GM12878 (cell line): ENCODE measurements at regions not wholly inside any gene's neighbourhood (a gene's known extent, or its start where the extent isn't known, plus 50 kb on each side); places are given as distances from the start of the nearest gene placed in this dataset.

ENCODE experiments used
- ATAC-seq: fragments of 200-7000 bp; cut with Tn5 transposase; 3 replicates; pipeline ENCODE4 v1.9.1; 2020; ENCODE audit warnings: mild to moderate bottlenecking, moderate library complexity
- BruUV-seq: library from RNA; stranded (reverse); fragments of 400-500 nt; replicated peaks from 2 replicates; lab custom pipeline; 2021; lab: Mats Ljungman, UMichigan
- CTCF ChIA-PET: fragments of 300-600 bp; sonication (Branson Sonifier 250); formaldehyde crosslinking; extraction: SDS; loops from one replicate; lab custom pipeline; 2021; ENCODE audit warnings: inconsistent platforms; lab: Yijun Ruan, JAX
- POLR2A ChIA-PET: fragments of 350-600 bp; formaldehyde crosslinking; extraction: SDS; loops from one replicate; lab custom pipeline; 2021; ENCODE audit warnings: inconsistent platforms; lab: Charles Lee
- RAD21 ChIA-PET: fragments of 300-600 bp; sonication (Branson Sonifier 250); formaldehyde crosslinking; loops from one replicate; lab custom pipeline; 2023; ENCODE audit warnings: antibody characterized with exemption; ENCODE audit not compliant: unreplicated experiment; lab: Charles Lee
- SMC1A ChIA-PET: fragments of 300-600 bp; sonication (Branson Sonifier 250); formaldehyde crosslinking; loops from one replicate; lab custom pipeline; 2023; ENCODE audit not compliant: unreplicated experiment, uncharacterized antibody; lab: Charles Lee
- DNase-seq: peaks from one replicate; pipeline ENCODE4 v3.0.0-alpha.2; 2011; ENCODE audit warnings: low read depth, low spot score
- FAIRE-seq: peaks from 3 replicates; lab custom pipeline; 2011; peaks lifted over from hg19 to GRCh38; lab: Jason Lieb, UNC
- H2AFZ ChIP-seq: 2 replicates; pipeline ENCODE4 v1.6.0; 2011; ENCODE audit warnings: low read depth, low read length, control low read depth; ENCODE audit not compliant: control insufficient read depth
- H3K27ac ChIP-seq: 2 replicates; pipeline ENCODE4 v1.5.1; 2011; ENCODE audit warnings: control low read depth; ENCODE audit not compliant: control insufficient read depth, insufficient read depth
- H3K27me3 ChIP-seq, 2 experiments: replicated peaks in 1 of 2; 2 replicates each; pipeline versions ENCODE4 v1.6.0 to v1.6.1; 2011; ENCODE audit warnings: low read length in 1 of 2; ENCODE audit not compliant: control insufficient read depth in 2 of 2, insufficient read depth in 2 of 2
- H3K36me3 ChIP-seq, 2 experiments: 2 replicates each; pipeline ENCODE4 v1.5.1; 2011; ENCODE audit warnings: low read length in 1 of 2; ENCODE audit not compliant: control insufficient read depth in 2 of 2, insufficient read depth in 2 of 2
- H3K4me1 ChIP-seq: 2 replicates; pipeline ENCODE4 v1.6.1; 2011; ENCODE audit warnings: mild to moderate bottlenecking, low read length, moderate library complexity, mixed read lengths; ENCODE audit not compliant: control insufficient read depth, insufficient read depth
- H3K4me2 ChIP-seq: 2 replicates; pipeline ENCODE4 v1.6.0; 2011; ENCODE audit warnings: control low read depth; ENCODE audit not compliant: control insufficient read depth, insufficient read depth
- H3K4me3 ChIP-seq: fragments of 200-600 bp; sonication (generic); 2 replicates; pipeline ENCODE4 v1.5.1; 2016
- H3K79me2 ChIP-seq: 2 replicates; pipeline ENCODE4 v1.6.0; 2011; ENCODE audit warnings: low read length; ENCODE audit not compliant: control insufficient read depth, insufficient read depth
- H3K9ac ChIP-seq: 2 replicates; pipeline ENCODE4 v1.8.0; 2011; ENCODE audit warnings: low read length, control low read depth, mixed read lengths; ENCODE audit not compliant: control insufficient read depth, insufficient read depth
- H3K9me3 ChIP-seq: replicated peaks from 3 replicates; pipeline ENCODE4 v1.5.1; 2011; ENCODE audit warnings: mild to moderate bottlenecking, low read length; ENCODE audit not compliant: control insufficient read depth, insufficient read depth
- H4K20me1 ChIP-seq: 2 replicates; pipeline ENCODE4 v1.6.0; 2011; ENCODE audit not compliant: control insufficient read depth, insufficient read depth
- ASH2L ChIP-seq: fragments of 300-600, 200-600 bp; sonication (generic); IDR thresholded peaks from 2 replicates; pipeline ENCODE4 v1.6.1; 2017; ENCODE audit warnings: low read depth, mild to moderate bottlenecking, borderline replicate concordance
- ESRRA ChIP-seq: IDR thresholded peaks from 2 replicates; pipeline ENCODE4 v1.6.1; 2012; ENCODE audit warnings: mild to moderate bottlenecking, low read length, improper control_type of control experiment
- IKZF1 ChIP-seq: fragments of 450-650 bp; conservative IDR thresholded peaks from 2 replicates; pipeline ENCODE4 v1.6.1; 2017; ENCODE audit warnings: antibody characterized with exemption, mild to moderate bottlenecking
- IRF4 ChIP-seq: IDR thresholded peaks from 2 replicates; pipeline ENCODE4 v1.6.1; 2011; ENCODE audit warnings: low read depth, low read length
- JUNB ChIP-seq: IDR thresholded peaks from 2 replicates; pipeline ENCODE4 v1.6.1; 2016; ENCODE audit warnings: antibody characterized with exemption, mild to moderate bottlenecking
- MXI1 ChIP-seq: fragments of 150-350 bp; IDR thresholded peaks from 2 replicates; pipeline ENCODE4 v1.6.1; 2011; ENCODE audit warnings: low read depth, mild to moderate bottlenecking, inconsistent platforms, low read length, improper control_type of control experiment
- TBL1XR1 ChIP-seq: IDR thresholded peaks from 2 replicates; pipeline ENCODE4 v1.6.1; 2012; ENCODE audit warnings: low read depth, low read length, improper control_type of control experiment
- ZZZ3 ChIP-seq: IDR thresholded peaks from 2 replicates; pipeline ENCODE4 v1.6.1; 2011; ENCODE audit warnings: low read depth; ENCODE audit not compliant: control insufficient read depth, insufficient read length
- WGBS: methylation state at CpG from one replicate; pipeline ENCODE4 v1.1.6; 2016; ENCODE audit warnings: low lambda C conversion rate; ENCODE audit not compliant: insufficient replicate concordance, insufficient coverage; ENCODE audit errors: missing lambda C conversion rate; 5-methylcytosine and 5-hydroxymethylcytosine counted together
- in situ Hi-C: fragments of 300-500 bp; cut with MboI; formaldehyde crosslinking; loops from 9 replicates; pipeline ENCODE4 v1.14.3; 2018; ENCODE audit warnings: mixed read lengths
- intact Hi-C: fragments of 100-400 bp; cut with micrococcal nuclease; formaldehyde crosslinking; loops from one replicate; pipeline ENCODE4 v1.14.2; 2022; ENCODE audit not compliant: unreplicated experiment
- TF ChIP-seq, protein P1 (sequence below): fragments of 450-650 bp; formaldehyde crosslinking; IDR thresholded peaks from 2 replicates; pipeline ENCODE4 v1.5.0; 2022; ENCODE audit warnings: mild to moderate bottlenecking, missing genetic modification characterization
- TF ChIP-seq, protein P2 (sequence below): IDR thresholded peaks from 2 replicates; pipeline ENCODE4 v1.6.1; 2012; ENCODE audit warnings: low read length, inconsistent platforms
- TF ChIP-seq, protein P3 (sequence below): IDR thresholded peaks from 2 replicates; pipeline ENCODE4 v1.6.1; 2012; ENCODE audit warnings: improper control_type of control experiment, low read depth, low read length; ENCODE audit not compliant: insufficient replicate concordance

DNA sequence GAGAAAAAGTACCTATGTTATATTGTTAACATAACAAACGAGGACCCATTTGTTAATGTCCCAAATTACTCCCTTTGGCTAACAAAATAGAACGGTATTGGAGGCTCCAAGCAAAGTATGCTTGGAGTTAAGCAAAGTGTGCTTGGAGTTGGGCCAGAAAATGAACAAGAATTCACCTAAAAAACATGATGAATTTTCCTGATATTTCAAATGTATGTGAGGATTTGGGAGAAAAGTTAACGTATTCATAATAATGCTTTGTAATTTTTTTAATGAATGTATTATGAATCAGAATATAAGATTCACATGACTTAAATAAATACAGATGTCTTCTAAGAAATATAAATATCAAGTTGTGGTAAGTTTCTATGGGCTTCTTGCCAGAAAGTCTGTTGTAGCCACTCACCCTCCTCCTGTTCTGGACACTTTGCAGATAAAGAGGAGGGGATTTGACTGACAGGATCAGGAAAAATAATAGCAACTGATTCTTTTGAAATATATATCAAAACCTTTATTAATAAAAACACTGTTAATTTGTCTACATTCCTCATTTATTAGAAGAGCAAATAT, 423.7 kb upstream of the MMADHC start:
- in situ Hi-C loops, result no loop called here
- FAIRE-seq, result no peak
- POLR2A ChIA-PET, result no interaction called here
- TF ChIP-seq, protein P1, sequence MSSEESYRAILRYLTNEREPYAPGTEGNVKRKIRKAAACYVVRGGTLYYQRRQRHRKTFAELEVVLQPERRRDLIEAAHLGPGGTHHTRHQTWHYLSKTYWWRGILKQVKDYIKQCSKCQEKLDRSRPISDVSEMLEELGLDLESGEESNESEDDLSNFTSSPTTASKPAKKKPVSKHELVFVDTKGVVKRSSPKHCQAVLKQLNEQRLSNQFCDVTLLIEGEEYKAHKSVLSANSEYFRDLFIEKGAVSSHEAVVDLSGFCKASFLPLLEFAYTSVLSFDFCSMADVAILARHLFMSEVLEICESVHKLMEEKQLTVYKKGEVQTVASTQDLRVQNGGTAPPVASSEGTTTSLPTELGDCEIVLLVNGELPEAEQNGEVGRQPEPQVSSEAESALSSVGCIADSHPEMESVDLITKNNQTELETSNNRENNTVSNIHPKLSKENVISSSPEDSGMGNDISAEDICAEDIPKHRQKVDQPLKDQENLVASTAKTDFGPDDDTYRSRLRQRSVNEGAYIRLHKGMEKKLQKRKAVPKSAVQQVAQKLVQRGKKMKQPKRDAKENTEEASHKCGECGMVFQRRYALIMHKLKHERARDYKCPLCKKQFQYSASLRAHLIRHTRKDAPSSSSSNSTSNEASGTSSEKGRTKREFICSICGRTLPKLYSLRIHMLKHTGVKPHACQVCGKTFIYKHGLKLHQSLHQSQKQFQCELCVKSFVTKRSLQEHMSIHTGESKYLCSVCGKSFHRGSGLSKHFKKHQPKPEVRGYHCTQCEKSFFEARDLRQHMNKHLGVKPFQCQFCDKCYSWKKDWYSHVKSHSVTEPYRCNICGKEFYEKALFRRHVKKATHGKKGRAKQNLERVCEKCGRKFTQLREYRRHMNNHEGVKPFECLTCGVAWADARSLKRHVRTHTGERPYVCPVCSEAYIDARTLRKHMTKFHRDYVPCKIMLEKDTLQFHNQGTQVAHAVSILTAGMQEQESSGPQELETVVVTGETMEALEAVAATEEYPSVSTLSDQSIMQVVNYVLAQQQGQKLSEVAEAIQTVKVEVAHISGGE, result no peak
- TF ChIP-seq, protein P2, sequence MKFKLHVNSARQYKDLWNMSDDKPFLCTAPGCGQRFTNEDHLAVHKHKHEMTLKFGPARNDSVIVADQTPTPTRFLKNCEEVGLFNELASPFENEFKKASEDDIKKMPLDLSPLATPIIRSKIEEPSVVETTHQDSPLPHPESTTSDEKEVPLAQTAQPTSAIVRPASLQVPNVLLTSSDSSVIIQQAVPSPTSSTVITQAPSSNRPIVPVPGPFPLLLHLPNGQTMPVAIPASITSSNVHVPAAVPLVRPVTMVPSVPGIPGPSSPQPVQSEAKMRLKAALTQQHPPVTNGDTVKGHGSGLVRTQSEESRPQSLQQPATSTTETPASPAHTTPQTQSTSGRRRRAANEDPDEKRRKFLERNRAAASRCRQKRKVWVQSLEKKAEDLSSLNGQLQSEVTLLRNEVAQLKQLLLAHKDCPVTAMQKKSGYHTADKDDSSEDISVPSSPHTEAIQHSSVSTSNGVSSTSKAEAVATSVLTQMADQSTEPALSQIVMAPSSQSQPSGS, result no peak
- TF ChIP-seq, protein P3, sequence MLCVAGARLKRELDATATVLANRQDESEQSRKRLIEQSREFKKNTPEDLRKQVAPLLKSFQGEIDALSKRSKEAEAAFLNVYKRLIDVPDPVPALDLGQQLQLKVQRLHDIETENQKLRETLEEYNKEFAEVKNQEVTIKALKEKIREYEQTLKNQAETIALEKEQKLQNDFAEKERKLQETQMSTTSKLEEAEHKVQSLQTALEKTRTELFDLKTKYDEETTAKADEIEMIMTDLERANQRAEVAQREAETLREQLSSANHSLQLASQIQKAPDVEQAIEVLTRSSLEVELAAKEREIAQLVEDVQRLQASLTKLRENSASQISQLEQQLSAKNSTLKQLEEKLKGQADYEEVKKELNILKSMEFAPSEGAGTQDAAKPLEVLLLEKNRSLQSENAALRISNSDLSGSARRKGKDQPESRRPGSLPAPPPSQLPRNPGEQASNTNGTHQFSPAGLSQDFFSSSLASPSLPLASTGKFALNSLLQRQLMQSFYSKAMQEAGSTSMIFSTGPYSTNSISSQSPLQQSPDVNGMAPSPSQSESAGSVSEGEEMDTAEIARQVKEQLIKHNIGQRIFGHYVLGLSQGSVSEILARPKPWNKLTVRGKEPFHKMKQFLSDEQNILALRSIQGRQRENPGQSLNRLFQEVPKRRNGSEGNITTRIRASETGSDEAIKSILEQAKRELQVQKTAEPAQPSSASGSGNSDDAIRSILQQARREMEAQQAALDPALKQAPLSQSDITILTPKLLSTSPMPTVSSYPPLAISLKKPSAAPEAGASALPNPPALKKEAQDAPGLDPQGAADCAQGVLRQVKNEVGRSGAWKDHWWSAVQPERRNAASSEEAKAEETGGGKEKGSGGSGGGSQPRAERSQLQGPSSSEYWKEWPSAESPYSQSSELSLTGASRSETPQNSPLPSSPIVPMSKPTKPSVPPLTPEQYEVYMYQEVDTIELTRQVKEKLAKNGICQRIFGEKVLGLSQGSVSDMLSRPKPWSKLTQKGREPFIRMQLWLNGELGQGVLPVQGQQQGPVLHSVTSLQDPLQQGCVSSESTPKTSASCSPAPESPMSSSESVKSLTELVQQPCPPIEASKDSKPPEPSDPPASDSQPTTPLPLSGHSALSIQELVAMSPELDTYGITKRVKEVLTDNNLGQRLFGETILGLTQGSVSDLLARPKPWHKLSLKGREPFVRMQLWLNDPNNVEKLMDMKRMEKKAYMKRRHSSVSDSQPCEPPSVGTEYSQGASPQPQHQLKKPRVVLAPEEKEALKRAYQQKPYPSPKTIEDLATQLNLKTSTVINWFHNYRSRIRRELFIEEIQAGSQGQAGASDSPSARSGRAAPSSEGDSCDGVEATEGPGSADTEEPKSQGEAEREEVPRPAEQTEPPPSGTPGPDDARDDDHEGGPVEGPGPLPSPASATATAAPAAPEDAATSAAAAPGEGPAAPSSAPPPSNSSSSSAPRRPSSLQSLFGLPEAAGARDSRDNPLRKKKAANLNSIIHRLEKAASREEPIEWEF, result no peak
- TF ChIP-seq ASH2L (no peak), MXI1 (no peak), IKZF1 (no peak), TBL1XR1 (no peak), ESRRA (no peak), JUNB (no peak), IRF4 (no peak), ZZZ3 (no peak)

More for the DNA sequence above, 423.7 kb upstream of the MMADHC start:
- ChIA-PET SMC1A (no interaction called here), CTCF (no interaction called here), RAD21 (no interaction called here)
- no peak overlapping the region for H3K4me2 ChIP-seq
- intact Hi-C loops, result no loop called here
- H3K79me2 ChIP-seq, result no peaks in the 10 kb centered on the region
- ATAC-seq (no peak), DNase-seq (no peak)
- H3K9ac ChIP-seq, result no peak overlapping the region
- H2AFZ ChIP-seq, result no peak overlapping the region
- H4K20me1 ChIP-seq, result no peaks in the 10 kb centered on the region
- H3K4me3 ChIP-seq, result no peak overlapping the region
- no peaks in the 10 kb centered on the region for H3K27me3 ChIP-seq
- H3K27ac ChIP-seq, result no peak overlapping the region
- 29% methylated on average over 3 of the region's 3 CpGs for WGBS
- H3K36me3 ChIP-seq, result no peaks in the 10 kb centered on the region
- no peaks in the 10 kb centered on the region for H3K9me3 ChIP-seq
- BruUV-seq, result no TSS peak
- no peaks in the 10 kb centered on the region for H3K4me1 ChIP-seq
